Gastrocnemius medialis (tissue), 4 donors: ENCODE measurements at regions not wholly inside any gene's neighbourhood (a gene's known extent, or its start where the extent isn't known, plus 50 kb on each side); places are given as distances from the start of the nearest gene placed in this dataset.

Source experiments
- CTCF ChIP-seq, 5 experiments: fragments of 450-650 bp in 3 of 5; fragments of 200-600 bp in 2 of 5; sonication (generic) in 2 of 5; IDR thresholded peaks in 4 of 5; conservative IDR thresholded peaks in 1 of 5; 1 replicate in 4 of 5; 2 replicates in 1 of 5; pipeline ENCODE4 v1.5.1; 2016 to 2019; ENCODE audit warnings: antibody characterized with exemption in 5 of 5, mild to moderate bottlenecking in 3 of 5, moderate library complexity in 3 of 5
- POLR2A ChIP-seq, 2 donors: fragments of 450-650 bp; IDR thresholded peaks; one replicate each; pipeline ENCODE4 v1.6.1; 2017; ENCODE audit warnings: antibody characterized with exemption in 2 of 2, mild to moderate bottlenecking in 2 of 2, moderate library complexity in 2 of 2

GRCh38 chr17:34168989-34169388, 86.1 kb upstream of the CCL2 start:
- TF ChIP-seq CTCF (IDR thresholded peaks at IDR 0.05 in 4 of 5, conservative IDR thresholded peaks at IDR 0.05 in 1 of 5) (no peak), POLR2A (IDR thresholded peaks at IDR 0.05) (no peak)
